ENCODE measurements at regions not wholly inside any gene's neighbourhood (a gene's known extent, or its start where the extent isn't known, plus 50 kb on each side); places are given as distances from the start of the nearest gene placed in this dataset.
"Not testable (repeated sequence)": the region's sequence is repeated elsewhere in the genome, so short reads cannot be mapped to it uniquely, and the experiment has no call there.

- H3K4me3 ChIP-seq: no peak overlapping the region
- no peak overlapping the region for H3K4me2 ChIP-seq (ENCODE audit: unreplicated experiment)
- in situ Hi-C loops (cut with MboI): no loop called here
- H3K27ac ChIP-seq: no peak overlapping the region
- H3F3A ChIP-seq (ENCODE audit: insufficient read depth): no peaks in the 10 kb centered on the region
- H3K27me3 ChIP-seq (replicated peaks; ENCODE audit: insufficient read depth): no peaks in the 10 kb centered on the region
- no peaks in the 10 kb centered on the region for H3K79me2 ChIP-seq (ENCODE audit: insufficient read depth)
- 69 to 82% methylated on average over 18 to 20 of the region's 29 CpGs for WGBS, 2 experiments (ENCODE audit: low coverage in 1 of 2, low lambda C conversion rate in 2 of 2, missing lambda C conversion rate in 2 of 2)
- no peak overlapping the region for H2AFZ ChIP-seq
- no peak for DNase-seq
- no peak overlapping the region for H3K9ac ChIP-seq
- H3K9me3 ChIP-seq (ENCODE audit: low read depth): no peaks in the 10 kb centered on the region
- H3K36me3 ChIP-seq (ENCODE audit: low read depth): no peaks in the 10 kb centered on the region
- no peaks in the 10 kb centered on the region for H3K9me2 ChIP-seq (ENCODE audit: insufficient read depth)
- H3K4me1 ChIP-seq (ENCODE audit: insufficient read depth): no peaks in the 10 kb centered on the region
- TF ChIP-seq EZH2 (IDR thresholded peaks at IDR 0.05; ENCODE audit: insufficient read depth, poor library complexity, severe bottlenecking) (no peak), EZH2phosphoT487 (IDR thresholded peaks at IDR 0.05; ENCODE audit: insufficient read depth, low read depth) (no peak)
- H4K20me1 ChIP-seq (ENCODE audit: insufficient read depth): no peaks in the 10 kb centered on the region
These were observed 342.9 kb downstream of the MAGEB5 start for GRCh38 chrX:26558719-26559386.

GRCh38 chrX:26557691-26558321 lies 341.8 kb downstream of the MAGEB5 start:
- no peak for DNase-seq
- Histone ChIP-seq H3F3A (ENCODE audit: insufficient read depth) (no peaks in the 10 kb centered on the region), H3K36me3 (ENCODE audit: low read depth) (no peaks in the 10 kb centered on the region), H3K4me3 (no peak overlapping the region), H4K20me1 (ENCODE audit: insufficient read depth) (no peaks in the 10 kb centered on the region), H3K4me2 (ENCODE audit: unreplicated experiment) (no peak overlapping the region), H2AFZ (no peak overlapping the region), H3K79me2 (ENCODE audit: insufficient read depth) (no peaks in the 10 kb centered on the region), H3K9me3 (ENCODE audit: low read depth) (no peaks in the 10 kb centered on the region), H3K9ac (no peak overlapping the region), H3K9me2 (ENCODE audit: insufficient read depth) (no peaks in the 10 kb centered on the region), H3K4me1 (ENCODE audit: insufficient read depth) (no peaks in the 10 kb centered on the region), H3K27me3 (replicated peaks; ENCODE audit: insufficient read depth) (no peaks in the 10 kb centered on the region), H3K27ac (no peak overlapping the region)
- WGBS, 2 experiments (ENCODE audit: low coverage in 1 of 2, low lambda C conversion rate in 2 of 2, missing lambda C conversion rate in 2 of 2): 74 to 78% methylated on average over 11 to 14 of the region's 35 CpGs
- TF ChIP-seq EZH2 (IDR thresholded peaks at IDR 0.05; ENCODE audit: insufficient read depth, poor library complexity, severe bottlenecking) (no peak), EZH2phosphoT487 (IDR thresholded peaks at IDR 0.05; ENCODE audit: insufficient read depth, low read depth) (no peak)
- in situ Hi-C loops (cut with MboI): no loop called here

- H3K27me3 ChIP-seq (replicated peaks; ENCODE audit: insufficient read depth); H3K9me2 ChIP-seq (ENCODE audit: insufficient read depth); H2AFZ ChIP-seq; H3K9me3 ChIP-seq (ENCODE audit: low read depth); H3F3A ChIP-seq (ENCODE audit: insufficient read depth); H3K36me3 ChIP-seq (ENCODE audit: low read depth); H3K4me2 ChIP-seq (ENCODE audit: unreplicated experiment); H3K4me1 ChIP-seq (ENCODE audit: insufficient read depth); H3K9ac ChIP-seq; in situ Hi-C loops (cut with MboI); H3K4me3 ChIP-seq; H4K20me1 ChIP-seq (ENCODE audit: insufficient read depth); H3K79me2 ChIP-seq (ENCODE audit: insufficient read depth); H3K27ac ChIP-seq; DNase-seq: not testable (repeated sequence)
- WGBS, 2 experiments (ENCODE audit: low coverage in 1 of 2, low lambda C conversion rate in 2 of 2, missing lambda C conversion rate in 2 of 2): 34 to 35% methylated on average over 6 to 8 of the region's 8 CpGs
These were observed 309.8 kb downstream of the MAGEB5 start for GRCh38 chrX:26525768-26526167.

- no peak for DNase-seq
- no peak overlapping the region for H3K9ac ChIP-seq
- H3K4me1 ChIP-seq (ENCODE audit: insufficient read depth): no peaks in the 10 kb centered on the region
- H3K36me3 ChIP-seq (ENCODE audit: low read depth): no peaks in the 10 kb centered on the region
- 13 to 36% methylated on average over 2 of the region's 2 CpGs for WGBS, 2 experiments (ENCODE audit: low coverage in 1 of 2, low lambda C conversion rate in 2 of 2, missing lambda C conversion rate in 2 of 2)
- H4K20me1 ChIP-seq (ENCODE audit: insufficient read depth): no peaks in the 10 kb centered on the region
- H3K4me3 ChIP-seq: no peak overlapping the region
- H3K27me3 ChIP-seq (replicated peaks; ENCODE audit: insufficient read depth): no peaks in the 10 kb centered on the region
- H3K9me3 ChIP-seq (ENCODE audit: low read depth): no peaks in the 10 kb centered on the region
- H3K9me2 ChIP-seq (ENCODE audit: insufficient read depth): no peaks in the 10 kb centered on the region
- H2AFZ ChIP-seq: no peak overlapping the region
- H3K27ac ChIP-seq: no peak overlapping the region
- no peak for TF ChIP-seq EZH2 (IDR thresholded peaks at IDR 0.05; ENCODE audit: insufficient read depth, poor library complexity, severe bottlenecking)
- TF ChIP-seq EZH2phosphoT487 (IDR thresholded peaks at IDR 0.05; ENCODE audit: insufficient read depth, low read depth): no peak
- no peaks in the 10 kb centered on the region for H3F3A ChIP-seq (ENCODE audit: insufficient read depth)
- no peak overlapping the region for H3K4me2 ChIP-seq (ENCODE audit: unreplicated experiment)
- no peaks in the 10 kb centered on the region for H3K79me2 ChIP-seq (ENCODE audit: insufficient read depth)
- in situ Hi-C loops (cut with MboI): no loop called here
These were observed 306.5 kb downstream of the MAGEB5 start for GRCh38 chrX:26522501-26522900.

All from GM23248 (cell line).